Neural crest cell (in vitro differentiated cells): ENCODE measurements at regions not wholly inside any gene's neighbourhood (a gene's known extent, or its start where the extent isn't known, plus 50 kb on each side); places are given as distances from the start of the nearest gene placed in this dataset.
"Not testable (repeated sequence)": the region's sequence is repeated elsewhere in the genome, so short reads cannot be mapped to it uniquely, and the experiment has no call there.

ENCODE experiments used
- DNase-seq: peaks from one replicate; pipeline ENCODE4 v3.0.0; 2021; ENCODE audit warnings: low read depth, mixed read lengths, low spot score
- H3K27ac Mint-ChIP-seq: one replicate; pipeline ENCODE4 v1.8.0; 2021; ENCODE audit warnings: mild to moderate bottlenecking, mixed read lengths; ENCODE audit not compliant: unreplicated experiment
- H3K27me3 Mint-ChIP-seq: 2 replicates; pipeline ENCODE4 v1.8.0; 2021; ENCODE audit warnings: low read depth, mild to moderate bottlenecking, mixed read lengths
- H3K36me3 Mint-ChIP-seq: 2 replicates; pipeline ENCODE4 v1.8.0; 2021; ENCODE audit warnings: low read depth, mild to moderate bottlenecking, mixed read lengths
- H3K4me1 Mint-ChIP-seq: 2 replicates; pipeline ENCODE4 v1.8.0; 2021; ENCODE audit warnings: mixed read lengths
- H3K4me3 Mint-ChIP-seq: one replicate; pipeline ENCODE4 v1.8.0; 2021; ENCODE audit warnings: mild to moderate bottlenecking, mixed read lengths
- H3K9me3 Mint-ChIP-seq: 2 replicates; pipeline ENCODE4 v1.8.0; 2021; ENCODE audit warnings: mixed read lengths
- TF ChIP-seq, protein P1 (sequence below): fragments of 200-600 bp; sonication (generic); conservative IDR thresholded peaks from 2 replicates; pipeline ENCODE4 v1.5.0; 2021; ENCODE audit warnings: antibody characterized with exemption, mild to moderate bottlenecking

DNA sequence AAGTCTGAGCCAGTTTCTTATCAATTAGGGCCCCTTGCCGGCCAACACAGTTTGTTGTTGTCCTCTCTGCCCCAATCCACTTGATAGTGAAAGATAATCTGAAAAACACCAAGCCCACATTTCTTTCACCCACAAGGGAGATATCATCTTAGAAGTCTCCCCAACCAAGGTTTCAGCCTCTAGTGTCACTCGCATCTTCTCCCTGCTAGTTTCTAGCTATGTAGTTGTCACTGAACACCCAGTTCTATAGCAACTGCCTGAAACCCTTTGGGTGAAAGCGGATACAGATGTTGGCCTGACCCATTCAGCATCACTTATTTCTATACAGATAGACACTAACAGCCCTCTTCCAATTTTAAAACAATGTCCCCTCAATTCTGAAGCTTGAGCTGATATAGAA lies 116.3 kb downstream of the BMP15 start:
- TF ChIP-seq, protein P1, sequence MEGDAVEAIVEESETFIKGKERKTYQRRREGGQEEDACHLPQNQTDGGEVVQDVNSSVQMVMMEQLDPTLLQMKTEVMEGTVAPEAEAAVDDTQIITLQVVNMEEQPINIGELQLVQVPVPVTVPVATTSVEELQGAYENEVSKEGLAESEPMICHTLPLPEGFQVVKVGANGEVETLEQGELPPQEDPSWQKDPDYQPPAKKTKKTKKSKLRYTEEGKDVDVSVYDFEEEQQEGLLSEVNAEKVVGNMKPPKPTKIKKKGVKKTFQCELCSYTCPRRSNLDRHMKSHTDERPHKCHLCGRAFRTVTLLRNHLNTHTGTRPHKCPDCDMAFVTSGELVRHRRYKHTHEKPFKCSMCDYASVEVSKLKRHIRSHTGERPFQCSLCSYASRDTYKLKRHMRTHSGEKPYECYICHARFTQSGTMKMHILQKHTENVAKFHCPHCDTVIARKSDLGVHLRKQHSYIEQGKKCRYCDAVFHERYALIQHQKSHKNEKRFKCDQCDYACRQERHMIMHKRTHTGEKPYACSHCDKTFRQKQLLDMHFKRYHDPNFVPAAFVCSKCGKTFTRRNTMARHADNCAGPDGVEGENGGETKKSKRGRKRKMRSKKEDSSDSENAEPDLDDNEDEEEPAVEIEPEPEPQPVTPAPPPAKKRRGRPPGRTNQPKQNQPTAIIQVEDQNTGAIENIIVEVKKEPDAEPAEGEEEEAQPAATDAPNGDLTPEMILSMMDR: no peak
- Mint-ChIP-seq H3K27ac (no peak overlapping the region), H3K4me1 (no peaks in the 10 kb centered on the region), H3K4me3 (no peak overlapping the region), H3K27me3 (no peaks in the 10 kb centered on the region), H3K36me3 (no peaks in the 10 kb centered on the region), H3K9me3 (peaks cover 10% of the 10 kb centered on the region)
- DNase-seq: no peak

DNA sequence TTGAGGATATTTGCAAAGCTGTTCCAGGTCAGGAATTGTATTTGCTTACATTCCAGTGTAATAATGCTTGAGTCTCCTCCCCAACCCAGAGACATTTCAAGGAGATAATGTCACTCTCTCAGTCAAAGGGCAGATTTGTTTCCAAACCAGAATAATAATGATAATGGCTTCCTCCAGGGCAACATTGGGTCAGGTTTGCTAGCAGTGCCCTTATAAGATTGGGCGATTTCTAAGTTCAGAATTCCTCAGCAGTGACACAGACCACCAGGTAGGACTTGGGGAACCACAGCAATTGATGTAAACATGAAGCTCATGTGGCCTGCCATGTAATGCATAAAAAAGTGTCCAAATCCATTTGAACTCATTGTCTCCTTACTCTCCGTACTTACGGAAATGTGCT lies 125.2 kb downstream of the BMP15 start:
- TF ChIP-seq, protein P1: no peak
- Mint-ChIP-seq H3K9me3 (peaks cover 8% of the 10 kb centered on the region), H3K27me3 (no peaks in the 10 kb centered on the region), H3K36me3 (no peaks in the 10 kb centered on the region), H3K4me1 (no peaks in the 10 kb centered on the region), H3K27ac (no peak overlapping the region), H3K4me3 (no peak overlapping the region)
- DNase-seq: no peak

DNA sequence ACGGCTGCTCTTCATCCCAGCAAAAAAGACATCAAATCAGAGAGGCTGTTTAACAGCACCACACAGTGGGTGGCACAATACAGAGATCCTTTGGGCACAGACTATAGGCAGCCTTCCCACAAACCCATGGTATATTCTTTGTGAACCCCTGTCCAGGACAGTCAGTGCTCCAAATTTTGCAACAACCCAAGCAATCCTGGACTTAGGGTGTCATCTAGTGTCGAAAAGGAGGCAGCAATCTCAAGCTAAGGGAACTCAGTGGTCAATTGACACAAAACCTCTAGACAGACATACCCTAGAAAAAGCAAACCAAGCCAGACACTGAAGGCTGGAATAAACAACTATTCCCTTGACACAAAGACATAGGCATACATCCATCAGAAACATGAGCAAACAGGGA lies 137.4 kb downstream of the BMP15 start:
- H3K4me1 Mint-ChIP-seq: peaks cover 17% of the 10 kb centered on the region
- no peak overlapping the region for H3K4me3 Mint-ChIP-seq
- TF ChIP-seq, protein P1: no peak
- no peak overlapping the region for H3K27ac Mint-ChIP-seq
- no peaks in the 10 kb centered on the region for H3K36me3 Mint-ChIP-seq
- DNase-seq: no peak
- H3K9me3 Mint-ChIP-seq: no peaks in the 10 kb centered on the region
- H3K27me3 Mint-ChIP-seq: peaks cover 6% of the 10 kb centered on the region

DNA sequence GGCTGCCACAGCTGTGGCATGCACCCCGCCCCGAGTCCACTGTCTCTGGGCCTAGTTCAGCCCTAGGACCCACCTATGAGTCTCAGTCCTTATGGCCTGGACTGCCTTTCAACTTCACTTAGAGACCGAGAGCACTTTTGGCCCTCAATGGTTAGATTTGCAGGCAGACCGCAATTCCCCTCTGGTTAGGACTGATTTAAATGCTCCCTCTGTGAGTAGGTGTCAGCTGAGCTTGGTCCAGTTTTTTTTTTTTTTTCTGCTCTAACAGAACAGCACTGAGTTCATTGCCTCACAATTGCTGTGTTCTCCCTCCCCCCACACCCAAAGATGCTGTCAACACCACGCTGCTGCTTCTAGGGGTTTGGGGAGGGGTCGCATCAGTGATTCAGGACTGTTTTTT lies 143.2 kb downstream of the BMP15 start:
- Mint-ChIP-seq H3K27ac (no peak overlapping the region), H3K36me3 (no peaks in the 10 kb centered on the region), H3K4me1 (peaks cover 8% of the 10 kb centered on the region), H3K4me3 (no peak overlapping the region), H3K27me3 (no peaks in the 10 kb centered on the region), H3K9me3 (peaks cover 8% of the 10 kb centered on the region)
- TF ChIP-seq, protein P1: no peak
- DNase-seq: no peak

DNA sequence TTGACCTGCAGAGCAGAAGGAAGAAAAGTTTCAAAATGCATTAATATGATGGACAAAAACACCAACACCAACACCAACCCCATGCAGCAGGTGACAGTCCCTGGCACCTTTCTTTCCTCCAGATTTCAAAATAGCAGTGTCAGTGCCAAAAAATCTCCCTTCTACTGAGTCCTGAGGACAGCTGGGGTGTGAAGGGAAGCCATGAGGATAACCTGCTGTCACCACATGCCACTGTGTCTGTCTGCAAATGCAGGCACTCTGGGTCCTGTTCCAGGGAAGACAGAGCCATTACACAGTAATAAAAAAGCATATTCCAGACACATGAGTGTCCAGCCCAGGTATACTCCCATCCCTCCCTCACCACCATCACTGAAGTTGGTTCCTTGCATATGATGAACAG lies 187.5 kb downstream of the BMP15 start:
- Mint-ChIP-seq H3K27ac (no peak overlapping the region), H3K9me3 (no peaks in the 10 kb centered on the region), H3K4me1 (no peaks in the 10 kb centered on the region), H3K4me3 (no peak overlapping the region), H3K36me3 (no peaks in the 10 kb centered on the region), H3K27me3 (no peaks in the 10 kb centered on the region)
- DNase-seq: no peak
- TF ChIP-seq, protein P1: no peak

DNA sequence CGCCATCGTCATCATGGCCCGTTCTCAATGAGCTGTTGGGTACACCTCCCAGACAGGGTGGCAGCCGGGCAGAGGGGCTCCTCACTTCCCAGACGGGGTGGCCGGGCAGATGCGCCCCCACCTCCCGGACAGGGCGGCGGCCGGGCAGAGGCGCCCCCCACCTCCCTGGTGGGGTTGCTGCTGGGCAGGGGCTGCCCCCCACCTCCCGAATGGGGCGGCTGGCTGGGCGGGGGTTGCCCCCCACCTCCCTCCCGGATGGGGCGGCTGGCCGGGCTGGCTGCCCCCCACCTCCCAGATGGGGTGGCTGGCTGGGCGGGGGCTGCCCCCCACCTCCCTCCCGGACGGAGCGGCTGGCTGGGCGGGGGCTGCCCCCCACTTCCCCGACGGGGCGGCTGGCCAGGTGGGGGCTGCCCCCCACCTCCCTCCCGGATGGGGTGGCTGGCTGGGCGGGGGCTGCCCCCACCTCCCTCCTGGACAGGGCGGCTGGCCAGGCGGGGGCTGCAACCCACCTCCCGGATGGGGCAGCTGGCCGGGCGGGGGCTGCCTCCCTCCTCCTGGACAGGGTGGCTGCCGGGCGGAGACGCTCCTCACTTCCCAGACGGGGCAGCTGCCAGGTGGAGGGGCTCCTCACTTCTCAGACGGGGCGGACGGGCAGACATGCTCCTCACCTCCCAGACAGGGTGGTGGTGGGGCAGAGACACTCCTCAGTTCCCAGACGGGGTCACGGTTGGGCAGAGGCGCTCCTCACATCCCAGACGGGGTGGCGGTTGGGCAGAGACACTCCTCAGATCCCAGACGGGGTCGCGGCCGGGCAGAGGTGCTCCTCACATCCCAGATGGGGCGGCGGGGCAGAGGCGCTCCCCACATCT lies 208.8 kb downstream of the BMP15 start:
- not testable (repeated sequence) for H3K27ac Mint-ChIP-seq, DNase-seq, H3K4me3 Mint-ChIP-seq, H3K4me1 Mint-ChIP-seq, H3K9me3 Mint-ChIP-seq, H3K36me3 Mint-ChIP-seq, H3K27me3 Mint-ChIP-seq

DNA sequence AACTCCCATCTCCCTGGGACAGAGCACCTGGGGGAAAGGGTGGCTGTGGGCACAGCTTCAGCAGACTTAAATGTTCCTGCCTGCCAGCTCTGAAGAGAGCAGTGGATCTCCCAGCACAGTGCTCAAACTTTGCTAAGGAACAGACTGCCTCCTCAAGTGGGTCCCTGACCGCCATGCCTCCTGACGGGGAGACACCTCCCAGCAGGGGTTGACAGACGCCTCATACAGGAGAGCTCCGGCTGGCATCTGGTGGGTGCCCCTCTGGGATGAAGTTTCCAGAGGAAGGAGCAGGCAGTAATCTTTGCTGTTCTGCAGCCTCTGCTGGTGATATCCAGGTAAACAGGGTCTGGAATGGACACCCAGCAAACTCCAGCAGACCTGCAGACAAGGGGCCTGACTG lies 206.9 kb upstream of the NUDT10 start:
- not testable (repeated sequence) for H3K36me3 Mint-ChIP-seq, H3K27me3 Mint-ChIP-seq, H3K27ac Mint-ChIP-seq, DNase-seq, H3K4me3 Mint-ChIP-seq, H3K4me1 Mint-ChIP-seq
- H3K9me3 Mint-ChIP-seq: peaks cover 27% of the 10 kb centered on the region
